IMR-90 (cell line): ENCODE measurements at regions not wholly inside any gene's neighbourhood (a gene's known extent, or its start where the extent isn't known, plus 50 kb on each side); places are given as distances from the start of the nearest gene placed in this dataset.

Experiments used
- CEBPB ChIP-seq: IDR thresholded peaks from 2 replicates; pipeline ENCODE4 v1.6.1; 2012; ENCODE audit warnings: low read depth, low read length, improper control_type of control experiment
- CHD1 ChIP-seq: IDR thresholded peaks from 2 replicates; pipeline ENCODE4 v1.6.1; 2012; ENCODE audit warnings: low read depth, low read length, improper control_type of control experiment
- FOS ChIP-seq: fragments of 150-350 bp; IDR thresholded peaks from 2 replicates; pipeline ENCODE4 v1.6.1; 2016; ENCODE audit warnings: low read depth, low read length
- NFE2L2 ChIP-seq: fragments of 150-350 bp; IDR thresholded peaks from 2 replicates; pipeline ENCODE4 v1.6.1; 2016; ENCODE audit warnings: low read depth, mild to moderate bottlenecking, low read length
- POLR2A ChIP-seq: IDR thresholded peaks from 2 replicates; pipeline ENCODE4 v1.6.1; 2012; ENCODE audit warnings: mild to moderate bottlenecking, low read depth, low read length
- TF ChIP-seq, protein P1 (sequence below): conservative IDR thresholded peaks from 2 replicates; pipeline ENCODE4 v1.5.1; 2012; ENCODE audit warnings: mild to moderate bottlenecking, low read depth, low read length, improper control_type of control experiment

DNA sequence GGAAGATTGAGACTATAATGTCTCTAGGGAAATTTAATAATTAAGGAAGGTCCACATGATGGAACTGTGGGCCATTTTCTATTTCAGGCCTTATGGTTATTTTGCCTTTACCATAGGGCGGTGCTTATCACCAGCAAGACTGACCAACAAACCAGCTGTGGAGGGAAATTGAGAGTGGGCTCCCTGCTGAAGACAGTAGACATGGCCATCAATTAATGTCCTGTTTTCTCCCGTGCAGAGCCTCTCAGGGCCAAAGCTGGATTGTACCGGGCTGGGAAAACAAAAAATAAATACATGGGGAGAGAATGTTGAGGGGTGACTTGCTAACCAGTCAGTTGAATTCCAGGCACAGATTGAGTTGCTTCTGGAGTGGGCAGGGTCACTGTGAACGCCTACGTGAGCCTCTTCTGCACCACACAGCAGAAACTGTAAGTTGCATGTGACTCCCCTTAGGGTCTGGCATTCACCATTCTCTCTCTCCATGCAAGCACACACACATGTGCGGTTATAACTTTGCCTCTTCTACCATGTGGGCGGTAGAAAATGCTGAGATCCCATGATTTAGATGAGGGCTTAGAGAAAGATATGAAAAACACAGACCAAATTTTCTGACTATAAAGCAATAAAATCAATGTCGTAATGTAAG, 128.5 kb downstream of the COPS8 start (continued):
- TF ChIP-seq POLR2A, result no peak
- TF ChIP-seq NFE2L2, result no peak
- no peak for TF ChIP-seq CHD1
- no peak for TF ChIP-seq CEBPB
- TF ChIP-seq FOS, result no peak
- TF ChIP-seq, protein P1, sequence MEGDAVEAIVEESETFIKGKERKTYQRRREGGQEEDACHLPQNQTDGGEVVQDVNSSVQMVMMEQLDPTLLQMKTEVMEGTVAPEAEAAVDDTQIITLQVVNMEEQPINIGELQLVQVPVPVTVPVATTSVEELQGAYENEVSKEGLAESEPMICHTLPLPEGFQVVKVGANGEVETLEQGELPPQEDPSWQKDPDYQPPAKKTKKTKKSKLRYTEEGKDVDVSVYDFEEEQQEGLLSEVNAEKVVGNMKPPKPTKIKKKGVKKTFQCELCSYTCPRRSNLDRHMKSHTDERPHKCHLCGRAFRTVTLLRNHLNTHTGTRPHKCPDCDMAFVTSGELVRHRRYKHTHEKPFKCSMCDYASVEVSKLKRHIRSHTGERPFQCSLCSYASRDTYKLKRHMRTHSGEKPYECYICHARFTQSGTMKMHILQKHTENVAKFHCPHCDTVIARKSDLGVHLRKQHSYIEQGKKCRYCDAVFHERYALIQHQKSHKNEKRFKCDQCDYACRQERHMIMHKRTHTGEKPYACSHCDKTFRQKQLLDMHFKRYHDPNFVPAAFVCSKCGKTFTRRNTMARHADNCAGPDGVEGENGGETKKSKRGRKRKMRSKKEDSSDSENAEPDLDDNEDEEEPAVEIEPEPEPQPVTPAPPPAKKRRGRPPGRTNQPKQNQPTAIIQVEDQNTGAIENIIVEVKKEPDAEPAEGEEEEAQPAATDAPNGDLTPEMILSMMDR, result no peak
